ENCODE measurements at regions not wholly inside any gene's neighbourhood (a gene's known extent, or its start where the extent isn't known, plus 50 kb on each side); places are given as distances from the start of the nearest gene placed in this dataset.

DNA sequence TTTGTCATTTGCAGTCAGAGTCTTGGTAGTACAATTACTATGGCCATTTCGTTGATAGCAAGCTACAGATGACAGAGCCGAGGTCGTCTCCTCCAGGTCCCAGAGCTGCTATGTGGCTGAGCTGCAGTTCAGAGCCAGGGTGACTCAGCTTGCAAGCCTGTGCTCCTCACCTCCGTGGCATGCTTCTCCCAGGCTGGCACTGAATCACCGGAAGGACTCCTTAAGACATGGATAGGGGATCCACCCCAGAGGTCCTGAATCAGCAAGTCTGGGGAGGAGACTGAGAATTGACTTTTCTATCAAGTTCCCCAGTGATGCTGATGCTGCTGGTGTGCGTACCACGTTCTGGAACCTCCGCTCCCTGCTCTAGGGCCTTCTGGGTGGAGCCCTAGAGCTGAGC is 291.2 kb downstream of the CDH26 start:
- no peaks in the 10 kb centered on the region for H3K9me3 ChIP-seq (ENCODE audit: insufficient read depth, low read length)
- no peak overlapping the region for H3K4me3 ChIP-seq (ENCODE audit: insufficient read depth, low read length, poor library complexity, severe bottlenecking)
- no peak overlapping the region for H2AFZ ChIP-seq (ENCODE audit: low read depth, low read length, severe bottlenecking)
- TF ChIP-seq, protein P1, sequence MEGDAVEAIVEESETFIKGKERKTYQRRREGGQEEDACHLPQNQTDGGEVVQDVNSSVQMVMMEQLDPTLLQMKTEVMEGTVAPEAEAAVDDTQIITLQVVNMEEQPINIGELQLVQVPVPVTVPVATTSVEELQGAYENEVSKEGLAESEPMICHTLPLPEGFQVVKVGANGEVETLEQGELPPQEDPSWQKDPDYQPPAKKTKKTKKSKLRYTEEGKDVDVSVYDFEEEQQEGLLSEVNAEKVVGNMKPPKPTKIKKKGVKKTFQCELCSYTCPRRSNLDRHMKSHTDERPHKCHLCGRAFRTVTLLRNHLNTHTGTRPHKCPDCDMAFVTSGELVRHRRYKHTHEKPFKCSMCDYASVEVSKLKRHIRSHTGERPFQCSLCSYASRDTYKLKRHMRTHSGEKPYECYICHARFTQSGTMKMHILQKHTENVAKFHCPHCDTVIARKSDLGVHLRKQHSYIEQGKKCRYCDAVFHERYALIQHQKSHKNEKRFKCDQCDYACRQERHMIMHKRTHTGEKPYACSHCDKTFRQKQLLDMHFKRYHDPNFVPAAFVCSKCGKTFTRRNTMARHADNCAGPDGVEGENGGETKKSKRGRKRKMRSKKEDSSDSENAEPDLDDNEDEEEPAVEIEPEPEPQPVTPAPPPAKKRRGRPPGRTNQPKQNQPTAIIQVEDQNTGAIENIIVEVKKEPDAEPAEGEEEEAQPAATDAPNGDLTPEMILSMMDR (IDR thresholded peaks at IDR 0.05; ENCODE audit: insufficient read depth, low read length, poor library complexity, severe bottlenecking) = no peak
- no peak for TF ChIP-seq EZH2phosphoT487 (conservative IDR thresholded peaks at IDR 0.05; ENCODE audit: low read length)
- H3K27ac ChIP-seq (ENCODE audit: low read depth, low read length) = no peak overlapping the region
- no peaks in the 10 kb centered on the region for H3F3A ChIP-seq (ENCODE audit: insufficient read depth)
- H3K4me2 ChIP-seq (ENCODE audit: low read depth, low read length, poor library complexity, severe bottlenecking) = no peak overlapping the region
- H3K79me2 ChIP-seq (ENCODE audit: insufficient read depth, low read length) = no peaks in the 10 kb centered on the region
- H4K20me1 ChIP-seq (ENCODE audit: low read depth, low read length) = no peaks in the 10 kb centered on the region
- H3K27me3 ChIP-seq (ENCODE audit: low read length) = no peaks in the 10 kb centered on the region; the same call in 1 of the 2 replicates
- no peaks in the 10 kb centered on the region for H3K36me3 ChIP-seq (ENCODE audit: low read length)
- H3K9ac ChIP-seq (ENCODE audit: low read length) = no peak overlapping the region
- H3K9me2 ChIP-seq (replicated peaks; ENCODE audit: insufficient read depth, low read length) = no peaks in the 10 kb centered on the region

DNA sequence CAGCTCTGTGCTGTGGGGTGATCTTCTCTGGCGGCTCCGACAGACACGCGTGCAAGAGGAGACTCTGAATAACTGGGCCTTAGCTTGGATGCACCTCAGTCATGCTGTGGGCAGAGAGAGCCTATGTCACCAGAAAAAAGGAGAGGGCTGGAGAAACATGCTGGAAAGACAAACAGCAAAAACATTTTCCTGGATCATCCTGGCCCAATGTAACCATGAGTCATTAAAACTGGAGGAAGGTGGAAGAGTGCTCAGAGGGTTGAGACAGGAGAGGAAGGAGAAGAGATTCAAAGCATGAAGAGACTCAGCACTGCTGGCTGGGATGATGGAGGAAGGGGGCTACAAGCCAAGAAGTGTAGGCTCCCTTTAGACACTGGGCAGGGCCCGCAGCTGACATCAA is 292.0 kb downstream of the CDH26 start:
- no peaks in the 10 kb centered on the region for H3K36me3 ChIP-seq (ENCODE audit: low read length)
- H3F3A ChIP-seq (ENCODE audit: insufficient read depth) = no peaks in the 10 kb centered on the region
- no peak overlapping the region for H3K9ac ChIP-seq (ENCODE audit: low read length)
- no peak overlapping the region for H2AFZ ChIP-seq (ENCODE audit: low read depth, low read length, severe bottlenecking)
- H3K27me3 ChIP-seq (ENCODE audit: low read length) = no peaks in the 10 kb centered on the region; the same call in 1 of the 2 replicates
- no peak overlapping the region for H3K4me2 ChIP-seq (ENCODE audit: low read depth, low read length, poor library complexity, severe bottlenecking)
- no peaks in the 10 kb centered on the region for H4K20me1 ChIP-seq (ENCODE audit: low read depth, low read length)
- no peaks in the 10 kb centered on the region for H3K79me2 ChIP-seq (ENCODE audit: insufficient read depth, low read length)
- H3K9me3 ChIP-seq (ENCODE audit: insufficient read depth, low read length) = no peaks in the 10 kb centered on the region
- H3K4me3 ChIP-seq (ENCODE audit: insufficient read depth, low read length, poor library complexity, severe bottlenecking) = no peak overlapping the region
- H3K27ac ChIP-seq (ENCODE audit: low read depth, low read length) = no peak overlapping the region
- TF ChIP-seq EZH2phosphoT487 (conservative IDR thresholded peaks at IDR 0.05; ENCODE audit: low read length) = no peak
- TF ChIP-seq, protein P1 (IDR thresholded peaks at IDR 0.05; ENCODE audit: insufficient read depth, low read length, poor library complexity, severe bottlenecking) = no peak
- H3K9me2 ChIP-seq (replicated peaks; ENCODE audit: insufficient read depth, low read length) = no peaks in the 10 kb centered on the region

DNA sequence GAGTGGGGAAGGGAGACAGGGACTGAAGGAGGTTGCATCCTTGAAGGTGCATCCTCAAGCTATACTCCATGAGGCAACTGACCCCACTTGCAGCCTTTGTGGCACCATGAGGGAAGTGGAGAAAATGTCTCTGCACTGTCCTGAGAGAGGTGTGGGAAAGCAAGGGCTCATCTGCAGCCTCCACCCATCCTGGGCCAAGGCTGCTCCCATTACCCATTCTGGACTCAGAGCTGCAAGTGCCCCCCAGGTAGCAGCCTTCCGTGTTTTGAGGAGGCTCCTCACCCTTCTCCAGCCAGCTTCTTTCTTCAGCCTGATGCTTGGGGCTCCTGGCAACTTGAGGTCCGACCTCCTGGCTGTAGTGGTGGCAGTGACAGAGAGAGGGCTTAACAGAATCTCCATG is 294.6 kb downstream of the CDH26 start:
- TF ChIP-seq EZH2phosphoT487 (conservative IDR thresholded peaks at IDR 0.05; ENCODE audit: low read length) = no peak
- TF ChIP-seq, protein P1 (IDR thresholded peaks at IDR 0.05; ENCODE audit: insufficient read depth, low read length, poor library complexity, severe bottlenecking) = no peak
- Histone ChIP-seq H4K20me1 (ENCODE audit: low read depth, low read length) (no peaks in the 10 kb centered on the region), H3K4me3 (ENCODE audit: insufficient read depth, low read length, poor library complexity, severe bottlenecking) (no peak overlapping the region), H3K9ac (ENCODE audit: low read length) (no peak overlapping the region), H3K36me3 (ENCODE audit: low read length) (no peaks in the 10 kb centered on the region), H3K27me3 (ENCODE audit: low read length) (no peaks in the 10 kb centered on the region; the same call in 1 of the 2 replicates), H3K79me2 (ENCODE audit: insufficient read depth, low read length) (no peaks in the 10 kb centered on the region), H3K9me3 (ENCODE audit: insufficient read depth, low read length) (no peaks in the 10 kb centered on the region), H2AFZ (ENCODE audit: low read depth, low read length, severe bottlenecking) (no peak overlapping the region), H3K9me2 (replicated peaks; ENCODE audit: insufficient read depth, low read length) (no peaks in the 10 kb centered on the region), H3F3A (ENCODE audit: insufficient read depth) (no peaks in the 10 kb centered on the region), H3K4me2 (ENCODE audit: low read depth, low read length, poor library complexity, severe bottlenecking) (no peak overlapping the region), H3K27ac (ENCODE audit: low read depth, low read length) (no peak overlapping the region)
